Fibroblast of pulmonary artery (primary cell): ENCODE measurements at regions not wholly inside any gene's neighbourhood (a gene's known extent, or its start where the extent isn't known, plus 50 kb on each side); places are given as distances from the start of the nearest gene placed in this dataset.
A peak's percentile ranks its signal among the peaks of the same experiment; 100 is the strongest.

Source experiments
- DNase-seq: peaks from one replicate; pipeline ENCODE4 v3.0.0-alpha.2; 2010; ENCODE audit warnings: low read depth
- H3K4me3 ChIP-seq: replicated peaks from 2 replicates; pipeline ENCODE4 v1.5.1; 2011; ENCODE audit warnings: low read depth, mild to moderate bottlenecking, control low read depth, low read length, moderate library complexity
- CTCF ChIP-seq: IDR thresholded peaks from 2 replicates; pipeline ENCODE4 v1.5.1; 2011; ENCODE audit warnings: mild to moderate bottlenecking, control low read depth, low read length, inconsistent platforms; ENCODE audit errors: missing control alignments

GRCh38 chr18:43414006-43414405 lies 136.7 kb upstream of the SYT4 start:
- no peak for TF ChIP-seq CTCF
- no peak for DNase-seq
- H3K4me3 ChIP-seq = no peak overlapping the region

GRCh38 chr18:43420091-43420490 lies 142.8 kb upstream of the SYT4 start:
- no peak overlapping the region for H3K4me3 ChIP-seq
- TF ChIP-seq CTCF = no peak
- no peak for DNase-seq

- no peak for DNase-seq
- H3K4me3 ChIP-seq = no peak overlapping the region
- peak; percentile 13 for TF ChIP-seq CTCF
These were observed 143.7 kb upstream of the SYT4 start for GRCh38 chr18:43420950-43421349.

- no peak overlapping the region for H3K4me3 ChIP-seq
- DNase-seq = no peak
- TF ChIP-seq CTCF = no peak
These were observed 145.2 kb upstream of the SYT4 start for GRCh38 chr18:43422518-43422917.

- no peak for DNase-seq
- TF ChIP-seq CTCF = no peak
- no peak overlapping the region for H3K4me3 ChIP-seq
These were observed 158.6 kb upstream of the SYT4 start for GRCh38 chr18:43435851-43436250.

GRCh38 chr18:43442131-43442530 lies 164.8 kb upstream of the SYT4 start:
- no peak overlapping the region for H3K4me3 ChIP-seq
- TF ChIP-seq CTCF = no peak
- no peak for DNase-seq

- no peak for TF ChIP-seq CTCF
- no peak for DNase-seq
- no peak overlapping the region for H3K4me3 ChIP-seq
These were observed 165.3 kb upstream of the SYT4 start for GRCh38 chr18:43442571-43442970.
